GM15510 (cell line): ENCODE measurements at regions not wholly inside any gene's neighbourhood (a gene's known extent, or its start where the extent isn't known, plus 50 kb on each side); places are given as distances from the start of the nearest gene placed in this dataset.

Source experiments
- POLR2A ChIP-seq: IDR thresholded peaks from 3 replicates; pipeline ENCODE4 v1.6.1; 2011; ENCODE audit warnings: borderline replicate concordance; ENCODE audit not compliant: insufficient read length; ENCODE audit errors: extremely low read depth

GRCh38 chr9:36759141-36759540, 186.4 kb downstream of the MELK start:
- no peak for TF ChIP-seq POLR2A

GRCh38 chr9:36759976-36760375, 187.3 kb downstream of the MELK start:
- no peak for TF ChIP-seq POLR2A

GRCh38 chr9:36760667-36761420, 188.1 kb downstream of the MELK start:
- TF ChIP-seq POLR2A, result no peak

- TF ChIP-seq POLR2A, result no peak
These were observed 190.3 kb downstream of the MELK start for GRCh38 chr9:36762958-36763357.

- TF ChIP-seq POLR2A, result no peak
These were observed 191.1 kb downstream of the MELK start for GRCh38 chr9:36763778-36764177.

GRCh38 chr9:36764364-36765076, 191.8 kb downstream of the MELK start:
- no peak for TF ChIP-seq POLR2A

GRCh38 chr9:36765077-36765390, 192.3 kb downstream of the MELK start:
- no peak for TF ChIP-seq POLR2A

GRCh38 chr9:36765468-36766341, 193.0 kb downstream of the MELK start:
- peak; percentile 72 for TF ChIP-seq POLR2A

GRCh38 chr9:36768677-36769076, 196.0 kb downstream of the MELK start:
- no peak for TF ChIP-seq POLR2A

GRCh38 chr9:36770025-36770424, 197.3 kb downstream of the MELK start:
- TF ChIP-seq POLR2A, result no peak

- no peak for TF ChIP-seq POLR2A
These were observed 200.0 kb downstream of the MELK start for GRCh38 chr9:36772449-36773403.

GRCh38 chr9:36778682-36779081, 206.0 kb downstream of the MELK start:
- no peak for TF ChIP-seq POLR2A

- TF ChIP-seq POLR2A, result no peak
These were observed 206.9 kb downstream of the MELK start for GRCh38 chr9:36779582-36779981.

GRCh38 chr9:36780186-36780585, 207.5 kb downstream of the MELK start:
- no peak for TF ChIP-seq POLR2A

GRCh38 chr9:36781533-36781932, 208.8 kb downstream of the MELK start:
- no peak for TF ChIP-seq POLR2A
